Mesothelial cell of epicardium (in vitro differentiated cells): ENCODE measurements at regions not wholly inside any gene's neighbourhood (a gene's known extent, or its start where the extent isn't known, plus 50 kb on each side); places are given as distances from the start of the nearest gene placed in this dataset.

Experiments
- DNase-seq, 2 experiments: peaks; one replicate each; pipeline ENCODE4 v3.0.0; 2021; ENCODE audit warnings: low spot score in 2 of 2; ENCODE audit not compliant: unreplicated experiment in 2 of 2
- H3K27ac Mint-ChIP-seq: 2 replicates; pipeline ENCODE4 v1.8.0; 2021; ENCODE audit warnings: mixed read lengths
- H3K27me3 Mint-ChIP-seq: 2 replicates; pipeline ENCODE4 v1.8.0; 2021; ENCODE audit warnings: low read depth, mixed read lengths
- H3K36me3 Mint-ChIP-seq: 2 replicates; pipeline ENCODE4 v1.8.0; 2021; ENCODE audit warnings: mixed read lengths
- H3K4me1 Mint-ChIP-seq: 2 replicates; pipeline ENCODE4 v1.8.0; 2021; ENCODE audit warnings: mixed read lengths
- H3K4me3 Mint-ChIP-seq: 2 replicates; pipeline ENCODE4 v1.8.0; 2021; ENCODE audit warnings: mild to moderate bottlenecking, moderate library complexity, mixed read lengths
- H3K9me3 Mint-ChIP-seq: 2 replicates; pipeline ENCODE4 v1.8.0; 2021; ENCODE audit warnings: mixed read lengths
- TF ChIP-seq, protein P1 (sequence below): fragments of 200-600 bp; sonication (generic); IDR thresholded peaks from one replicate; pipeline ENCODE4 v1.5.0; 2021; ENCODE audit warnings: antibody characterized with exemption; ENCODE audit not compliant: unreplicated experiment

DNA sequence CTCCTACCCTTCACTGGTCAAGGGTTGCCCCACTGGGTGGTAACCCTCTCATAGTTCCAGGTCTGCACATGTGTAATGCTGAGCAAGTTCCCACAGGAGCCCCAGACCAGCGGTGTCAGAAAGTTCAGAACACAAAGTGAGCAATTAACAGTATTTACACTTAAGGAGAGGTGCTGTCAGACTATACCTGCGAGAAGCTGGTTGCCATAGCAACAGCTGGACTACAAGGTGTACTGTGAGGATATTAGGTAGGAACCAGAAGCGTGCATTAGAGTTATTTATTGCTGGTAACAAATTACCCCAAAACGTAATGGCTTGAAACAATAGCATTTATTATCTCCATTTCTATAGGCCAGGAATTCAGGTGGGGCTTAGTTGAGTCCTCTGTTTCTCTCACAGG is 317.0 kb upstream of the RPS23 start:
- no peak for DNase-seq
- H3K4me3 Mint-ChIP-seq = no peak overlapping the region
- H3K27me3 Mint-ChIP-seq = no peaks in the 10 kb centered on the region
- H3K9me3 Mint-ChIP-seq = peaks cover 20% of the 10 kb centered on the region
- no peak overlapping the region for H3K27ac Mint-ChIP-seq
- TF ChIP-seq, protein P1, sequence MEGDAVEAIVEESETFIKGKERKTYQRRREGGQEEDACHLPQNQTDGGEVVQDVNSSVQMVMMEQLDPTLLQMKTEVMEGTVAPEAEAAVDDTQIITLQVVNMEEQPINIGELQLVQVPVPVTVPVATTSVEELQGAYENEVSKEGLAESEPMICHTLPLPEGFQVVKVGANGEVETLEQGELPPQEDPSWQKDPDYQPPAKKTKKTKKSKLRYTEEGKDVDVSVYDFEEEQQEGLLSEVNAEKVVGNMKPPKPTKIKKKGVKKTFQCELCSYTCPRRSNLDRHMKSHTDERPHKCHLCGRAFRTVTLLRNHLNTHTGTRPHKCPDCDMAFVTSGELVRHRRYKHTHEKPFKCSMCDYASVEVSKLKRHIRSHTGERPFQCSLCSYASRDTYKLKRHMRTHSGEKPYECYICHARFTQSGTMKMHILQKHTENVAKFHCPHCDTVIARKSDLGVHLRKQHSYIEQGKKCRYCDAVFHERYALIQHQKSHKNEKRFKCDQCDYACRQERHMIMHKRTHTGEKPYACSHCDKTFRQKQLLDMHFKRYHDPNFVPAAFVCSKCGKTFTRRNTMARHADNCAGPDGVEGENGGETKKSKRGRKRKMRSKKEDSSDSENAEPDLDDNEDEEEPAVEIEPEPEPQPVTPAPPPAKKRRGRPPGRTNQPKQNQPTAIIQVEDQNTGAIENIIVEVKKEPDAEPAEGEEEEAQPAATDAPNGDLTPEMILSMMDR = no peak
- H3K36me3 Mint-ChIP-seq = peaks cover 6% of the 10 kb centered on the region
- H3K4me1 Mint-ChIP-seq = peaks cover 2% of the 10 kb centered on the region

DNA sequence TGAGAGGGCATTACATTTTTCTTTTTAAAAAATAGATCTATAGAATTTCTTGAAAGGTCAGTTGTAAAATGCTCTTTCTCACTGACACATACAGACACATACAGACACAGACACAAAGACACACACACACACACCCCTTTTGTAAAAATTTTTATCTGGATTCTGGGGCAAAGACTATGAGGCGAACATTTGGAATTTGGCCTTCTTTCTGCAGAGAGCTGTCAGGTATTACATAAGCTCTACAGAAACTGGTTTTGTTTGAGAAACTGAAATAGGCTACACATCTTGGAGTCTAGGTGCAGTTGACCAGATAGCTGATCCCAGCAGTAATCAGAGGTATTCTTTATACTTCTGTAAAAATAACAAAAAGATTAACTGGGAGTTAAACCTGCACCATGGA is 315.9 kb upstream of the RPS23 start:
- Mint-ChIP-seq H3K9me3 (peaks cover 30% of the 10 kb centered on the region), H3K36me3 (peaks cover 9% of the 10 kb centered on the region), H3K27ac (no peak overlapping the region), H3K27me3 (no peaks in the 10 kb centered on the region), H3K4me1 (peaks cover 2% of the 10 kb centered on the region), H3K4me3 (no peak overlapping the region)
- DNase-seq = no peak
- TF ChIP-seq, protein P1 = no peak

GRCh38 chr5:82593481-82593880 is 315.3 kb upstream of the RPS23 start:
- H3K4me1 Mint-ChIP-seq = peaks cover 2% of the 10 kb centered on the region
- DNase-seq = no peak
- peaks cover 35% of the 10 kb centered on the region for H3K9me3 Mint-ChIP-seq
- TF ChIP-seq, protein P1 = no peak
- no peak overlapping the region for H3K4me3 Mint-ChIP-seq
- no peak overlapping the region for H3K27ac Mint-ChIP-seq
- H3K27me3 Mint-ChIP-seq = no peaks in the 10 kb centered on the region
- H3K36me3 Mint-ChIP-seq = peaks cover 9% of the 10 kb centered on the region

- Mint-ChIP-seq H3K4me1 (peaks cover 6% of the 10 kb centered on the region), H3K9me3 (peaks cover 36% of the 10 kb centered on the region), H3K27ac (no peak overlapping the region), H3K27me3 (no peaks in the 10 kb centered on the region), H3K36me3 (peaks cover 9% of the 10 kb centered on the region), H3K4me3 (no peak overlapping the region)
- TF ChIP-seq, protein P1 = no peak
- no peak for DNase-seq
Observed at GRCh38 chr5:82591021-82591515, 312.9 kb upstream of the RPS23 start.

DNA sequence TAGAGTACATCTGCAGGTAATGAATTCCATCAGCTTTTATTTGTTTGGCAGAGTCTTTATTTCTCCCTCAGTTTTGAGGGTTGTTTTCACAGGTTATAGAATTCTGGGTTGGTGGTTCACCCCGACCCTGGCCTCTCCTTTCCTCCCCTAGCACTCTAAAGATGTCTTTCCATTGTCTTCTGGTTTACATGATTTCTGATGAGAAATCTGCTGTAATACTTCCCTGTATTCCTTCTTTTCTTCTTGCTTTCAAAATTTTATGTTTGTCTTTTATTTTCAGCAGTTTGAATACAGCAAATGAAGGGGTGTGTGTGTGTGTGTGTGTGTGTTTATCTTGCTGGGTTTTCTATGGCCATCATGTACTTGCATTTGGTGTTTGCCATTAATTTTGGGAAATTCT is 312.0 kb upstream of the RPS23 start:
- peaks cover 9% of the 10 kb centered on the region for H3K4me1 Mint-ChIP-seq
- DNase-seq = no peak
- H3K36me3 Mint-ChIP-seq = peaks cover 9% of the 10 kb centered on the region
- H3K9me3 Mint-ChIP-seq = peaks cover 36% of the 10 kb centered on the region
- no peak overlapping the region for H3K4me3 Mint-ChIP-seq
- H3K27me3 Mint-ChIP-seq = no peaks in the 10 kb centered on the region
- TF ChIP-seq, protein P1 = no peak
- no peak overlapping the region for H3K27ac Mint-ChIP-seq
